Mammary epithelial cell (primary cell): ENCODE measurements at regions not wholly inside any gene's neighbourhood (a gene's known extent, or its start where the extent isn't known, plus 50 kb on each side); places are given as distances from the start of the nearest gene placed in this dataset.

Source experiments
- CTCF ChIP-seq, 2 donors: IDR thresholded peaks in 1 of 2; conservative IDR thresholded peaks in 1 of 2; 2 replicates each; pipeline ENCODE4 v1.5.1; 2011 to 2012; ENCODE audit warnings: inconsistent platforms in 2 of 2, low read length in 2 of 2, mild to moderate bottlenecking in 2 of 2, control low read depth in 1 of 2, low read depth in 1 of 2; ENCODE audit not compliant: insufficient read depth in 1 of 2; ENCODE audit errors: extremely low read depth in 1 of 2
- EZH2 ChIP-seq: IDR thresholded peaks from 2 replicates; pipeline ENCODE4 v1.6.1; 2012; ENCODE audit warnings: low read length, inconsistent platforms, borderline replicate concordance

- TF ChIP-seq CTCF (conservative IDR thresholded peaks at IDR 0.05 in 1 of 2, IDR thresholded peaks at IDR 0.05 in 1 of 2; ENCODE audit: extremely low read depth in 1 of 2, insufficient read depth in 1 of 2, low read depth in 1 of 2, low read length in 2 of 2) = no peak
- TF ChIP-seq EZH2 = no peak
Observed at GRCh38 chr1:8109216-8109615, 83.1 kb upstream of the ERRFI1 start.
